HG02981 (cell line): ENCODE measurements at regions not wholly inside any gene's neighbourhood (a gene's known extent, or its start where the extent isn't known, plus 50 kb on each side); places are given as distances from the start of the nearest gene placed in this dataset.
A peak's percentile ranks its signal among the peaks of the same experiment; 100 is the strongest.

Source experiments
- ATAC-seq: cut with Tn5 transposase; IDR thresholded peaks from one replicate; pipeline ENCODE4 v1.9.1; 2021; ENCODE audit warnings: mild to moderate bottlenecking, moderate library complexity; ENCODE audit not compliant: unreplicated experiment

DNA sequence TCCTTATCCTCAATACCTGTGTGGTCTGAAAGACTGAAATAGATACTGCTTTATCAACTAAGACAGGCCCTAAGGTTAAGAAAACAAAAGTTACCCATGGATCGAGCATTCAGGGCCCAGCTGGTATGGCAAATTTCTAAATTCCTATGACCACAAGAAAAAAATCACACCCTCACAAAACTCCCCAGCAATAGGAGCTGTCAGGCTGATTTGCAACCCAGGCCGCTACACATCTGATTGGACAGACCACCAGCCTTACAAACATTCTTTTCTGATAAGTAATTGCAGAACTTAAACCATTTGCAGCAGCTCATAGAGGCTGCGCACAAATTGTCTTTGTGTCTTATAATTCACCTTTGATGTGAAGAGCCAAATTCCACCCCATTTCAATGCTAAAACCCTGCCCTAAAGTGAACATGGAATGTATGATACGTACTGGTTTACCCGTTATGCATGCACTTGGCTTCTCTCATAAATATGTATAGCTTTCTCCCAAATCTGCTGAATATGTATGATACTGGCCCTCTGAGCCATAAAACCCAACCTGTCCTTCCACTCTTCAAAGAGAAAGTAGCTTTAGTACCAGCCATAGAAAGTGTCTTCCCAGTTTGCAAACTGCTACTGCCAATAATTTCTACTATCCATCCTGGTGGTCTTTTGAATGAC is 842.5 kb downstream of the GRID1 start:
- ATAC-seq = no peak

DNA sequence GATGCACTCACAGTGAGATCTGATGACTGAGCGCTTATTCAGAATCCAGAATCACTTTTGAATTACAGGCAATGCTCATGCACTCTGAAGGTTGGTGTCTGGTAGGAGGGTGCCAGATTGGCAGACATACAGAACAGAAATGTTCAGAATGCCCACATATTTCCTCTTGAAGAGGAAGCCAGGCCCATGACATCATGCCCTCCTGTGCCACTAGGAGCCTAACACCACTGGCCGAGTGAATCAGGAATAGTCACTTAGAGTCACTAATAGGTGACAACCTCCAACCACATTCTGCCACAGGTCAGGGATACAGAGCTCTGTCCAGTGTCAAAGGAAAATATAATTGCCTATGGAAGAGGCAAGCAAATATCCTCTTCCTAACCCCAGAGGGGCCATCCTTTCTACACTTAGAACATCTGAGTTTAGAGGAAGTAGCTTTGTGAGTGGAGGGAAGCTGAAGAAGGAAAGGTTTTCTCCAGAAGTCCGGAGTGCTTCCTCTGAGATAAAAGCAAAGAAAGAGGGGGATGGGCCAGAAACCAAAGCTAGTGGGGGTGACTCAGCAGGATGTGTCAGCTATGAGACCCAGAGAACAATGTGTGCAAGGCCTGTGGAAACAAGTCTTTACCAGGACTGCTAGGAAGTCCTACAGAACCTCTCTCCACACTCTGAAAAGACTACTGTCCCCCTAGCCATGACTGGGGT is 838.8 kb downstream of the GRID1 start:
- ATAC-seq = no peak

DNA sequence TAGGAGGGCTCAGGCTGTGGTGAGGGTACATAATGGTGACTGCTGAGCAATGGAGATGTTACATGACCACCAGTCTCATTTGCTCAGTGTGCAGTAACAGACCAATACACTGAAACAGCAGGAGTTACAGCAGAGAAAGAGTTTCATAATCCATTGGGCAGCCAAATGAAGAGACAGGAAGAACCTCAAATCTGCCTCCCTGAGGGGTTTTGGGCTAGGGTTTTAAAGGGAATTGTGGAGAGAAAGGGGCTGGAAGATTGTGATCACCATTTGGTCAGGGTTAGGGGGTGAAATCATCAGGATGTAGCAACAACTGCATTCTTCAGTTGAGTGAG is 838.3 kb downstream of the GRID1 start:
- no peak for ATAC-seq

DNA sequence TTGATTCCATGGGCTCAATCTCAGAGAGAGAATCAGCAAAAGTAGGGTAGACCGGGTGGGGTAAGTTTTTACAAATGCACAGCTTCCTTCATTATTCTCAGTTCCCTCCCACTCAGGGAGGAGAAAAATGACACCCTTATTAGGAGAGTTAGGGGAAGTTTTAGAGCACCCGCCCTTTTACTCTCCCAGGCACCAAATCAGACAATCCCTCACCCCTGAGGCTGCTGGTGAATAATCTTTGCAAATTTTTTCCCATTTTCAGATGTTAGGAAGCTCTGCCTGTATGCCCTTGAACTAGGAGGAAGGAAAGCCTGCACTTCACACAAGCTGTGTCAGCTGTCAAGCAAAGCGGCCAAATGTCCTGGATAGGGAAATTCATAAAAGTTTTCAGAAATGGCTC is 834.9 kb downstream of the GRID1 start:
- no peak for ATAC-seq

DNA sequence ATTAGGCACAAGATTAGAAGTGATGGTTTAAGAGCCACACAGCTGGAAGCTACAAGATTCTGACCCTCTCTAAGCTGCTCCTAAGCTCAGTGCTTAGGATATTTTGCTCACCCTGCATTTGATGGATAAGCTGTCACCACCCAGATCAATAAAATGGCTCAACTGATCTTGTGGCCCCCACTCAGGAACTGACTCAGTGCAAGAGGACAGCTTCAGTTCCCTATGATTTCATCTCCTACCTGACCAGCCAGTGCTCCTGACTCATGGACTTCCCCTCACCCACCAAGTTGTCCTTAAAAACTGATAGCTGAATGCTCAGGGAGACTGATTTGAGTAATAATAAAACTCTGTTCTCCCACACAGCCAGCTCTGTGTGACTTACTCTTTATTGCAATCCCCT is 833.8 kb downstream of the GRID1 start:
- ATAC-seq = no peak

DNA sequence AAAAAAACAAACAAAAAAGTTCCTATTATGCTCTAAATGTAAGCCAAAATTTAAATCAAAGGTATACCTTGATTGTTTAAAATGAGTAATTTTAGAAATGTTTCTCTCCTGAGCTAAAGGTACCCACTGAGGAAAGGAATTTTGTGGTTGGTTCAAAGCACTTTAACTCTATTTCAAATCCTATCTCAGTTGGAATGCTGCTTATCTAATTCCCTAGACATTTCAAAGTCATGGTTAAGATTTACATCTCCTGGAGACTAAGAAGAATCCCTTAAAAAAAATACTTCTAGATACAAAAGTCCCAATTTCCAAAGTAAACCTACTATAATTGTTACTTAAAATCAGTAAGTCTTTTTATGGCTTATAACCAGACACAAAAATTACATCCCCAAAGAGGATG is 830.7 kb downstream of the GRID1 start:
- ATAC-seq = no peak

DNA sequence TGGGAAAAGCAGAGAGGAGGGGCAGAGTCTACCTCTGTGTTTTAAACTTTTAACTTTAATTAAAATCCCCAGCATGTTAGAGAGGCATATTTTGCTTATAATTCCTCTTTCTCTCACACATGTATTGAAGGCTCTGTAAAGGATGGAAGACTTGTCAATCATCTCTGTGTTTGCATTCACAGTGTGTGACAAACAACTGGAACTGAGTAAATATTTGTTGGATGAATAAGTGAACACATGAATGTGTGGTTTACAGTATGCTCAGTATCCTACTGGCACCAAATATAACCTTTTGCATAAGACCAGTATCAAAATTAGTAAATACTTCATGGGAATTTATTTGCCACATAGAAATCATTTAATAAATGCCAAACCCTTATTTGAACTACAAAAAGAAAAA is 829.0 kb downstream of the GRID1 start:
- no peak for ATAC-seq

DNA sequence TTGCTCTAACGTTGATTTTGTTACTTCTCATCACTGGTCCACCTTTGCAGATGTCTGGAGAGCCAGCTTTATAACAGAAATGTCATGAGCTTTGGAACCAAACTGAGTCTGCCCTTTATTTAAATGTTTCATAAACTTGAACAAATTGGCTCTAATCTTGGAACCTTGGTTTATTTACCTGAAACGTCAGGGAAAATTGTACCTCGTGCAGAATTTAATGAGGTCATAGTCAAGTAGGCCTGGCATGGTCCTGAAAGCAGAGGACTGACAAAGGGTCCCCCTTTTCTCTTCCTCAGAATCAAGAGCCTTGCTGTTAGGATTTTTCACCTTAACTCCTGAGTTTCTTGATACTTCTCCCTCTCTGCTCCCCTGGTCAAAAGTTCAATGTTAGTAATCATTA is 828.0 kb downstream of the GRID1 start:
- ATAC-seq = no peak

DNA sequence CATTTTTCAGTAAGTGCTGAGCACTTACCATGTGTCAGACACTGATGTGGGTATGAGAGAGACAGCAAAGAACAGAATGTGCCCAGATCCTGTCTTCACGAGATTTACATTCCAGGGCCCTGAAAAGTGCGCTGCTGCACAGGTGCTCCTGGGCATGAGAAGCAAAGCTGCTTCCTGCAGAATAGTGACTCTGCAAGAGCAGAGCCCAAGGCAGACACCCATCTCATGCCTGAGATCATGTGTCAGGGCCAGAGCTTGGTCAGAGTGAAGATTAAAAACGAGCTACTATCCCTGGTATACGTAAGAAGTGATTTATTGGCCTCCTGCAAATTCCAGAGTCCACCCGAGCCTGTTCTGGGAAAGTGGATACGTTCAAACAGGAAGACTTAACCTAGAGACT is 824.4 kb downstream of the GRID1 start:
- no peak for ATAC-seq

DNA sequence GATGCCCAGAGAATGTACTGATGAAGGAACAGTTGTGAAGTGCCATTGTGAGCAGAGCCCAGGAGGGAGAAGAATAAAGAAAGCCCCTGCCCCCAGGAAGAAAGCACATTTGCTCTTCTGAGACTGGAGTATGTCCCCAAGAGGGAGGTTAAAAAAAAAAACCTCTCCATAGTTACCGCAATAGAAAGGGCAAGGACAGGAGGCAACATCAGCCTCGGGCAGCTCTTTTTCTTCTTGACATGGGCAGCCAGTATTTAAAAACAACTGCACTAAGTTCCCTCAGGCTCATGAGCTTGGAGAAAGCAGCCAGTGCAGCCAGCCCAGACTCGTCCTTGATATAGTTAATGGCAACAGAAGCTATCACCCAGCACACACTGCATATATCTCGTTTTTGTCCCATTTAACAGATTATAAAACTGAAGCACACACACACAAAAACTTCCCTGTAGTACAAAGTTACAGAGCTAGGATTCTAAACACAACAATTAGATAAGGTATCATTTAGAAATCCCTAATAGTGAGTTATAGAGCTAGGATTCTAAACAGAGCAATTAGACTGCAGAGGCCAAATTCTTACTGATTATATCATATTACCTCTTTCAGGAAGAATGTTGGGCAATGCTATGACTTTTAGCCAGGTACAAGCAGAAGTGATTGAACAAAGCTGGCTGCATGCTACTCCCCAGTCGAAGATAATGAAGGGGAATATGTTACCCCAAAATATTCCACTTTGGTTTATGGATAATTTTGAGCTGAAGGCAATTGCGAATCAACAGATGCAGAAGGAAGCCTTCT is 823.5 kb downstream of the GRID1 start:
- no peak for ATAC-seq

DNA sequence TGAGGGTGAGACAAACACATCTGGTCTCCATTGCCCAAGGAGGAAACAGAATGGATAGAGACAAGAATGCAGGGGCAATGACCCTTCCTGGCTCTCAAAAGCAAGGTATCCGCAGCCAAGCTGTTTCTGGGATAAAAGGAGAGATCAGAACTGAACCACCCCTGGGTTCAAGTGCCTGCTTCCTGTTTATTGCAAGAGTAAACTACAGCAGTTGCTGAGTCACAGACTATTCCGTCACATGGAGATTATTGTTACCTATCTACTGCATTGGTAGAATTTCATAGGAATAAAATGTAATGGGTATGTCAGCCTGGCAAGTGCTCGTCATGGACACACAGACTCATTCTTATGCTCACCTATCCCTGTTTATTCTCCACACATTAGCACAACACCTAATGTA is 821.6 kb downstream of the GRID1 start:
- no peak for ATAC-seq

DNA sequence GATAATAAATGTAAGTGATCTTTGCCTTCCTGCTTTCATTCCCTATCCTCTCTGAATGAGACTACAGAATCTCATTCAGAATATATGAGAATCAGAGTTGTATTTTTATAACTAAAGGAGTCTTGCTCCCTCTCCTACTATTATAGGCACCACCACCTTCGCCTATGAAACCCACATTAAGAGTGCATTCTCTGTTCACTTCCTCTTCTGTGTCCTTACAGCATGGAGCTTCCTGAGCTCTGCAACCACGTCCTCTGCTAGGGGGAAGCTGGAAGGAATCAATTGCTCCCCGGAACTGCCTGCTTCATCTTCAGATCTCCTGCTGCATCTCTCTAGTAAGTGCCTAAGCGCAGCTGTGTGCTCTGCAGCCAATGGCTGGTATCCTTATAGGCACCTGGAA is 820.7 kb downstream of the GRID1 start:
- no peak for ATAC-seq

DNA sequence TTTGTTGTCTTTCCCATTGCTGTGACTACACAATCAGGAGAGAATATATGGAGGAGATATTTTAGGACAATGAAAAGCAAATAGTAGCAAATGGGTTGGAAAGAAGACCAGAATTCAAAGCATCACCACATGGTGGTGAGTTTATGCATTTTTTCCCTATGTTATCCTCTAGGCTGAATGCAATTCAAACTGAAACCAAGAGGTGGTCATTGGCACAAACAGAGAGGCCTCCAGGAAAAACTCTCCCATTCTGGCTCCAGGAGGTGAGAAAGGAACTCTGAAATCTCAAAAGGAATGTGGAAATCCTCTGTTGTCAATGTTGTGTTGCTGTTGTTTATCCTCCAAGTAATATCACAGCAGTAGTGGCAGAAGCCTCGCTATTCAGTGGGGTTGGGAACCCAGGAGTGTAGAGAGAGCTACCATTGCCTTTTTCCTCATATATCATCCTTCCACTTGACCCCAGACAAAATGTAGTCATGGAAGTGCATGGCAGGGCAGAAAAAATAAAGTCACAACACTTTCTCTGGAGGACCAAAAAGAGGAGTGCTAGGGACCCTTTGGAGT is 819.1 kb downstream of the GRID1 start:
- ATAC-seq = peak; percentile 14

DNA sequence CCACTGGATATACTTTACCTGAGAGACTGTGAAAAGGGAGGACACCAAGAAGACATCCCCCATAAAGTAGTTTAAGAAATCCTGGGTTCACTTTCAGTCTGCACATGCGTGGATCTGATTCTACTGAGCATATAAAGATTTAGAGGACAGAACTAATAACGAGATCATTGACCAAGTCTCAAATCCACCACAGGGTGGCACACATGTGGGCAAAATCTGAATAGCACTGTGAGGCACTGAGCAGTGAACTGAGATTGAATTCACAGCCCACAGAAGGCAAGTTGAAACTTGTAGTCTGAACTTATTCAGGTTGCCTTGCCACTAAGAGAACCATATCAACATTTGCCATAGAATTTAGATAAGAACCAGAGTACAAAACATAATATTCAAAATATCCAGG is 818.6 kb downstream of the GRID1 start:
- ATAC-seq = peak; percentile 81
